CD14-positive monocyte (primary cell): ENCODE measurements at regions not wholly inside any gene's neighbourhood (a gene's known extent, or its start where the extent isn't known, plus 50 kb on each side); places are given as distances from the start of the nearest gene placed in this dataset.

Source experiments
- DNase-seq, 3 donors: peaks; one replicate each; pipeline ENCODE4 v3.0.0-alpha.2; 2011 to 2022
- H2AFZ ChIP-seq: 2 replicates; pipeline ENCODE4 v1.6.0; 2012; ENCODE audit warnings: mild to moderate bottlenecking, low read depth, low read length, inconsistent platforms; ENCODE audit not compliant: insufficient read depth, poor library complexity, severe bottlenecking
- H3K27ac ChIP-seq, 2 donors: 1 replicate in 1 of 2; 2 replicates in 1 of 2; pipeline ENCODE4 v1.5.1; 2012 to 2013; ENCODE audit warnings: low read length in 2 of 2, control low read depth in 1 of 2, inconsistent platforms in 1 of 2, low read depth in 1 of 2, mild to moderate bottlenecking in 1 of 2
- H3K27me3 ChIP-seq, 2 donors: one replicate each; pipeline versions ENCODE4 v1.6.0 to v1.6.1; 2011 to 2013; ENCODE audit warnings: low read length in 2 of 2; ENCODE audit not compliant: control insufficient read depth in 2 of 2, insufficient read depth in 2 of 2
- H3K36me3 ChIP-seq, 2 donors: replicated peaks in 1 of 2; 1 replicate in 1 of 2; 2 replicates in 1 of 2; pipeline versions ENCODE4 v1.5.1 to v1.6.1; 2012 to 2013; ENCODE audit warnings: low read length in 2 of 2, control low read depth in 1 of 2, inconsistent platforms in 1 of 2, mild to moderate bottlenecking in 1 of 2; ENCODE audit not compliant: insufficient read depth in 2 of 2, control insufficient read depth in 1 of 2
- H3K4me1 ChIP-seq, 2 donors: 1 replicate in 1 of 2; 2 replicates in 1 of 2; pipeline versions ENCODE4 v1.5.1 to v1.6.1; 2012 to 2013; ENCODE audit warnings: low read length in 2 of 2, control low read depth in 1 of 2, inconsistent platforms in 1 of 2, mild to moderate bottlenecking in 1 of 2, moderate library complexity in 1 of 2; ENCODE audit not compliant: insufficient read depth in 2 of 2, control insufficient read depth in 1 of 2
- H3K4me2 ChIP-seq: replicated peaks from 2 replicates; pipeline ENCODE3; 2012; ENCODE audit warnings: low read length, moderate library complexity, mild to moderate bottlenecking; ENCODE audit not compliant: poor library complexity, severe bottlenecking; ENCODE audit errors: extremely low read depth
- H3K4me3 ChIP-seq, 3 experiments: fragments of 200-600 bp in 1 of 3; sonication (generic) in 1 of 3; replicated peaks in 1 of 3; 1 replicate in 2 of 3; 2 replicates in 1 of 3; pipeline ENCODE4 v1.5.1; 2011 to 2013; ENCODE audit warnings: low read length in 3 of 3, mild to moderate bottlenecking in 3 of 3, control low read depth in 2 of 3, low read depth in 2 of 3, inconsistent platforms in 1 of 3, moderate library complexity in 1 of 3
- H3K79me2 ChIP-seq: 2 replicates; pipeline ENCODE4 v1.6.0; 2012; ENCODE audit warnings: mild to moderate bottlenecking, control low read depth, inconsistent platforms, low read length, moderate library complexity; ENCODE audit not compliant: insufficient read depth
- H3K9ac ChIP-seq: 2 replicates; pipeline ENCODE4 v1.6.0; 2017; ENCODE audit warnings: low read length, mild to moderate bottlenecking; ENCODE audit not compliant: insufficient read depth, poor library complexity, severe bottlenecking
- H3K9me3 ChIP-seq, 2 donors: replicated peaks in 1 of 2; 1 replicate in 1 of 2; 2 replicates in 1 of 2; pipeline versions ENCODE4 v1.5.1 to v1.6.1; 2012 to 2013; ENCODE audit warnings: low read length in 2 of 2, control low read depth in 1 of 2; ENCODE audit not compliant: control insufficient read depth in 1 of 2, insufficient read depth in 1 of 2
- H4K20me1 ChIP-seq: 2 replicates; pipeline ENCODE4 v1.6.0; 2012; ENCODE audit warnings: mild to moderate bottlenecking, low read length, control low read depth, moderate library complexity; ENCODE audit not compliant: insufficient read depth
- H3K27ac Mint-ChIP-seq, 7 donors: one replicate each; pipeline ENCODE4 v1.8.0; 2020; ENCODE audit warnings: mild to moderate bottlenecking in 7 of 7, mixed read lengths in 7 of 7, moderate library complexity in 6 of 7, inconsistent platforms in 2 of 7
- H3K27me3 Mint-ChIP-seq, 3 donors: one replicate each; pipeline ENCODE4 v1.8.0; 2021 to 2022; ENCODE audit warnings: low read depth in 3 of 3, mild to moderate bottlenecking in 3 of 3, mixed read lengths in 3 of 3, moderate library complexity in 3 of 3, inconsistent platforms in 1 of 3
- H3K36me3 Mint-ChIP-seq, 2 donors: one replicate each; pipeline ENCODE4 v1.8.0; 2020; ENCODE audit warnings: mixed read lengths in 2 of 2, inconsistent platforms in 1 of 2, mild to moderate bottlenecking in 1 of 2
- H3K4me1 Mint-ChIP-seq: one replicate; pipeline ENCODE4 v1.8.0; 2020; ENCODE audit warnings: mild to moderate bottlenecking, mixed read lengths
- H3K4me3 Mint-ChIP-seq, 2 donors: one replicate each; pipeline ENCODE4 v1.8.0; 2020; ENCODE audit warnings: mild to moderate bottlenecking in 2 of 2, mixed read lengths in 2 of 2, moderate library complexity in 1 of 2
- H3K9me3 Mint-ChIP-seq, 7 donors: one replicate each; pipeline ENCODE4 v1.8.0; 2020 to 2022; ENCODE audit warnings: mixed read lengths in 7 of 7, mild to moderate bottlenecking in 6 of 7, moderate library complexity in 6 of 7, inconsistent platforms in 2 of 7
- WGBS: methylation state at CpG from one replicate; pipeline ENCODE4 v1.1.5; 2013; ENCODE audit warnings: missing lambda C conversion rate; ENCODE audit not compliant: insufficient coverage; 5-methylcytosine and 5-hydroxymethylcytosine counted together
- intact Hi-C, 2 donors: fragments of 100-400 bp; cut with micrococcal nuclease; formaldehyde crosslinking; loops; one replicate each; pipeline versions ENCODE4 v1.15.0 to v1.15.1; 2023
- TF ChIP-seq, protein P1 (sequence below): fragments of 200-600 bp; IDR thresholded peaks from one replicate; pipeline ENCODE4 v1.8.0; 2022; ENCODE audit warnings: antibody characterized with exemption, mild to moderate bottlenecking

- Histone ChIP-seq H3K36me3 (no peaks in the 10 kb centered on the region), H3K9ac (no peak overlapping the region), H3K27ac (no peak overlapping the region), H2AFZ (no peak overlapping the region), H3K4me1 (no peaks in the 10 kb centered on the region), H4K20me1 (no peaks in the 10 kb centered on the region), H3K4me2 (no peak overlapping the region), H3K79me2 (no peaks in the 10 kb centered on the region), H3K4me3 (no peak overlapping the region), H3K9me3 (no peaks in the 10 kb centered on the region), H3K27me3 (no peaks in the 10 kb centered on the region)
- Mint-ChIP-seq H3K4me1 (no peaks in the 10 kb centered on the region), H3K4me3 (no peak overlapping the region), H3K36me3 (no peaks in the 10 kb centered on the region), H3K27me3 (peaks cover 1 to 3% (median 2%) of the 10 kb centered on the region in 3 donors), H3K9me3 (peaks cover 0 to 2% (median 0%) of the 10 kb centered on the region in 7 donors), H3K27ac (no peak overlapping the region)
- DNase-seq, result no peak
- no CpG with 5 or more reads among the region's 9 CpGs for WGBS
- intact Hi-C loops, result no loop called here
- TF ChIP-seq, protein P1, sequence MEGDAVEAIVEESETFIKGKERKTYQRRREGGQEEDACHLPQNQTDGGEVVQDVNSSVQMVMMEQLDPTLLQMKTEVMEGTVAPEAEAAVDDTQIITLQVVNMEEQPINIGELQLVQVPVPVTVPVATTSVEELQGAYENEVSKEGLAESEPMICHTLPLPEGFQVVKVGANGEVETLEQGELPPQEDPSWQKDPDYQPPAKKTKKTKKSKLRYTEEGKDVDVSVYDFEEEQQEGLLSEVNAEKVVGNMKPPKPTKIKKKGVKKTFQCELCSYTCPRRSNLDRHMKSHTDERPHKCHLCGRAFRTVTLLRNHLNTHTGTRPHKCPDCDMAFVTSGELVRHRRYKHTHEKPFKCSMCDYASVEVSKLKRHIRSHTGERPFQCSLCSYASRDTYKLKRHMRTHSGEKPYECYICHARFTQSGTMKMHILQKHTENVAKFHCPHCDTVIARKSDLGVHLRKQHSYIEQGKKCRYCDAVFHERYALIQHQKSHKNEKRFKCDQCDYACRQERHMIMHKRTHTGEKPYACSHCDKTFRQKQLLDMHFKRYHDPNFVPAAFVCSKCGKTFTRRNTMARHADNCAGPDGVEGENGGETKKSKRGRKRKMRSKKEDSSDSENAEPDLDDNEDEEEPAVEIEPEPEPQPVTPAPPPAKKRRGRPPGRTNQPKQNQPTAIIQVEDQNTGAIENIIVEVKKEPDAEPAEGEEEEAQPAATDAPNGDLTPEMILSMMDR, result no peak
These were observed 298.2 kb upstream of the C16orf82 start for GRCh38 chr16:26768385-26769010.

DNA sequence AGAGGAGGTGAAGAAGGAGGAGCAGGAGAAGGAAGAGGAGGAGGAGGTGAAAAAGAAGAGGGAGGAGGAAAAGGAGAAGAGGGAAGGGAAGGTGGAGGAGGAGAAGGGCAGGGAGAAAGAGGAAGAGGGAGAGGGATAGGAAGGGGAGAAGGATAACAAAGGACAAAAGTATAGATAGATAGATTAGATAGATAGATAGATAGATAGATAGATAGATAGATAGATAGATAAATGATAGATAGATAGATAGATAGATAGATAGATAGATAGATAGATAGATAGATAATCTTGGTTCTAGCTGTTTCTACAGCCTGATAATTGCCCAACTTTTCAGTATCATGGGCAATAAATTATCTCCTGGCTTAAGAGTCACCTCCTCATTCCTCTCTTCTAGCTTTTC, 296.2 kb upstream of the C16orf82 start:
- H3K9me3 ChIP-seq, result no peaks in the 10 kb centered on the region
- no peaks in the 10 kb centered on the region for H3K79me2 ChIP-seq
- peaks cover 1 to 3% (median 2%) of the 10 kb centered on the region in 3 donors for H3K27me3 Mint-ChIP-seq
- no peaks in the 10 kb centered on the region for H4K20me1 ChIP-seq
- no peaks in the 10 kb centered on the region for H3K36me3 Mint-ChIP-seq
- no peak overlapping the region for H3K4me3 Mint-ChIP-seq
- no peak overlapping the region for H3K27ac Mint-ChIP-seq
- H3K4me3 ChIP-seq, result no peak overlapping the region
- H3K9me3 Mint-ChIP-seq, result peaks cover 0 to 6% (median 0%) of the 10 kb centered on the region in 7 donors
- no peak overlapping the region for H3K9ac ChIP-seq
- no peak for DNase-seq
- no peaks in the 10 kb centered on the region for H3K36me3 ChIP-seq
- H3K4me1 Mint-ChIP-seq, result no peaks in the 10 kb centered on the region
- no peaks in the 10 kb centered on the region for H3K4me1 ChIP-seq
- intact Hi-C loops, result no loop called here
- H3K4me2 ChIP-seq, result no peak overlapping the region
- H2AFZ ChIP-seq, result no peak overlapping the region
- no peaks in the 10 kb centered on the region for H3K27me3 ChIP-seq
- H3K27ac ChIP-seq, result no peak overlapping the region
- TF ChIP-seq, protein P1, result no peak
